ENCODE measurements at regions not wholly inside any gene's neighbourhood (a gene's known extent, or its start where the extent isn't known, plus 50 kb on each side); places are given as distances from the start of the nearest gene placed in this dataset.
"Not testable (repeated sequence)": the region's sequence is repeated elsewhere in the genome, so short reads cannot be mapped to it uniquely, and the experiment has no call there.

DNA sequence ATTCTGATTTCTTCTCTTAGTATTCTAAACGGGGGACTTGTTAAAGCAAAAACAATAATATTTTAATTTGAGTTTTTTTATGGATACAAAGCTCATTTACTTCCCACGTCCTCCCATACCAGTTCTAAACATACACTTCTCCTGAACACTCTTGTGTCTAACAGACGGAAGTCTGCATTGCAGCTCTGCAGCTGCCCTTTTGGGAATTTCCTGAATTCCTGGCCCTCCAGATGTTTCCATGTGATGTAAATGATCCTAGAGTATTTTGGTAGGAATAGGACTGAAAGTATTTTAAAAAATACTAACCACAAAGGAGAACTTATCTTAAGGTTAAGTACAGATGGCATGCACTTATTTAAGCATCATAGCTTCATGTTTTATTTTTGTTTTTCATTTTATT lies 886.7 kb downstream of the TBC1D32 start:
- no peaks in the 10 kb centered on the region for H3K27me3 ChIP-seq (ENCODE audit: control insufficient read depth, insufficient read depth, low read length)
- H3K9ac ChIP-seq (ENCODE audit: low read length): no peak overlapping the region
- no peaks in the 10 kb centered on the region for H3K36me3 ChIP-seq (ENCODE audit: control insufficient read depth, insufficient read depth, low read length)
- no peaks in the 10 kb centered on the region for H3K4me1 ChIP-seq (ENCODE audit: control insufficient read depth, insufficient read depth, low read length)
- H3K27ac ChIP-seq (ENCODE audit: low read depth, low read length): no peak overlapping the region
- no peak overlapping the region for H3K4me3 ChIP-seq (ENCODE audit: low read length)

DNA sequence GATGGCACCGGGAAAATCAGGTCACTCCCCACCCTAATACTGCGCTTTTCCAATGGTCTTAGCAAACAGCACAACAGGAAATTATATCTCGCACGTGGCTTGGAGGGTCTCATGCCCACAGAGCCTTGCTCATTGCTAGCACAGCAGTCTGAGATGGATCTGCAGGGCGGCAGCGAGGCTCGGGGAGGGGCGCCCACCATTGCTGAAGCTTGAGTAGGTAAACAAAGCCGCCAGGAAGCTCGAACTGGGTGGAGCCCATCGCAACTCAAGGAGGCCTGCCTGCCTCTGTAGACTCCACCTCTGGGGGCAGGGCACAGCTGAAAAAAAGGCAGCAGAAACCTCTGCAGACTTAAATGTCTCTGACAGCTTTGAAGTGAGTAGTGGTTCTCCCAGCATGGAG lies 901.4 kb downstream of the TBC1D32 start:
- not testable (repeated sequence) for H3K36me3 ChIP-seq (ENCODE audit: control insufficient read depth, insufficient read depth, low read length); H3K27me3 ChIP-seq (ENCODE audit: control insufficient read depth, insufficient read depth, low read length); H3K4me3 ChIP-seq (ENCODE audit: low read length); H3K4me1 ChIP-seq (ENCODE audit: control insufficient read depth, insufficient read depth, low read length); H3K9ac ChIP-seq (ENCODE audit: low read length); H3K27ac ChIP-seq (ENCODE audit: low read depth, low read length)

- no peak overlapping the region for H3K9ac ChIP-seq (ENCODE audit: low read length)
- H3K4me1 ChIP-seq (ENCODE audit: control insufficient read depth, insufficient read depth, low read length): no peaks in the 10 kb centered on the region
- H3K36me3 ChIP-seq (ENCODE audit: control insufficient read depth, insufficient read depth, low read length): no peaks in the 10 kb centered on the region
- H3K27ac ChIP-seq (ENCODE audit: low read depth, low read length): no peak overlapping the region
- H3K4me3 ChIP-seq (ENCODE audit: low read length): no peak overlapping the region
- no peaks in the 10 kb centered on the region for H3K27me3 ChIP-seq (ENCODE audit: control insufficient read depth, insufficient read depth, low read length)
Observed at GRCh38 chr6:120431841-120432240, 902.4 kb downstream of the TBC1D32 start.

DNA sequence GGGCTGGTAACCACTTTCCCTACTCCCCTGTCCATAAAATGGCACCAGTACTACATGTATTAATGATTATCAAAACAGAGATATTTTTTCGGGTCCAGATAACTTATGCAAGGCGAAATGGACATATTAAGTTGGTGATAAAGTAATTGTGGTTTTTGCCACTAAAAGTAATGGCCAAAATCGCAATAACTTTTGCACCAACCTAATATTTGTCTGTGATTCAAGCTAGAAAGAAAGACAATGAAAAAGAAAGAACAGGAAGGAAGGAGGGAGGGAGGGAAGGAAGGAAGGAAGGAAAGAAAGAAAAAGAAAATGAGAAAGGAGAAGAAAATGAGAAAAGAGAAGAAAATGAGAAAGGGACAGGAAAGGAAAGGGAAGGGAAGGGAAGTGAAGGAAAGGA lies 922.9 kb downstream of the TBC1D32 start:
- Histone ChIP-seq H3K27me3 (ENCODE audit: control insufficient read depth, insufficient read depth, low read length) (no peaks in the 10 kb centered on the region), H3K27ac (ENCODE audit: low read depth, low read length) (no peak overlapping the region), H3K4me1 (ENCODE audit: control insufficient read depth, insufficient read depth, low read length) (no peaks in the 10 kb centered on the region), H3K4me3 (ENCODE audit: low read length) (no peak overlapping the region), H3K9ac (ENCODE audit: low read length) (no peak overlapping the region), H3K36me3 (ENCODE audit: control insufficient read depth, insufficient read depth, low read length) (no peaks in the 10 kb centered on the region)

- Histone ChIP-seq H3K36me3 (ENCODE audit: control insufficient read depth, insufficient read depth, low read length) (no peaks in the 10 kb centered on the region), H3K27ac (ENCODE audit: low read depth, low read length) (no peak overlapping the region), H3K4me1 (ENCODE audit: control insufficient read depth, insufficient read depth, low read length) (no peaks in the 10 kb centered on the region), H3K27me3 (ENCODE audit: control insufficient read depth, insufficient read depth, low read length) (no peaks in the 10 kb centered on the region), H3K9ac (ENCODE audit: low read length) (no peak overlapping the region), H3K4me3 (ENCODE audit: low read length) (no peak overlapping the region)
Observed at GRCh38 chr6:120410586-120410985, 923.7 kb downstream of the TBC1D32 start.

GRCh38 chr6:120407696-120408095 lies 926.6 kb downstream of the TBC1D32 start:
- H3K4me1 ChIP-seq (ENCODE audit: control insufficient read depth, insufficient read depth, low read length): no peaks in the 10 kb centered on the region
- H3K4me3 ChIP-seq (ENCODE audit: low read length): no peak overlapping the region
- H3K9ac ChIP-seq (ENCODE audit: low read length): no peak overlapping the region
- H3K27ac ChIP-seq (ENCODE audit: low read depth, low read length): no peak overlapping the region
- H3K27me3 ChIP-seq (ENCODE audit: control insufficient read depth, insufficient read depth, low read length): no peaks in the 10 kb centered on the region
- H3K36me3 ChIP-seq (ENCODE audit: control insufficient read depth, insufficient read depth, low read length): no peaks in the 10 kb centered on the region

DNA sequence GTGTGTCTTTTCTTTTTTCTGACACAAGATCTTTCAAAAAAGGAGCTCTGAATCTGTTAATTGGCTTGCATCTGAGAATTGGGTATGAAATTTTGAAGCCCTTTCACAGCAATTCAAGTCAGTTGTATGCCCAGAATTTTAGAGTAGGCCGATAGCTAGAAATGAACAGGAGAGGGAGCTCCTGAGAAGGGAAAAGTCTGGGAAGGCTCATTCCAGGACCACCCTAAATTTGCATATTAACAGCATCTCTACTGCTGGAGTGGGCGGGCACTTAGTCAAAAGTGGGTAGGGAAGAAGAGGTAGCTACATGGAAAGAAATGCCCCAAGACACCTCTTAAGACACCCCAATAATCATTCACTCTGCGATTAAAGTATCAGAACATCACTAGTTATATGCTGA lies 928.3 kb downstream of the TBC1D32 start:
- Histone ChIP-seq H3K9ac (ENCODE audit: low read length) (no peak overlapping the region), H3K4me1 (ENCODE audit: control insufficient read depth, insufficient read depth, low read length) (no peaks in the 10 kb centered on the region), H3K4me3 (ENCODE audit: low read length) (no peak overlapping the region), H3K27me3 (ENCODE audit: control insufficient read depth, insufficient read depth, low read length) (no peaks in the 10 kb centered on the region), H3K36me3 (ENCODE audit: control insufficient read depth, insufficient read depth, low read length) (no peaks in the 10 kb centered on the region), H3K27ac (ENCODE audit: low read depth, low read length) (no peak overlapping the region)

DNA sequence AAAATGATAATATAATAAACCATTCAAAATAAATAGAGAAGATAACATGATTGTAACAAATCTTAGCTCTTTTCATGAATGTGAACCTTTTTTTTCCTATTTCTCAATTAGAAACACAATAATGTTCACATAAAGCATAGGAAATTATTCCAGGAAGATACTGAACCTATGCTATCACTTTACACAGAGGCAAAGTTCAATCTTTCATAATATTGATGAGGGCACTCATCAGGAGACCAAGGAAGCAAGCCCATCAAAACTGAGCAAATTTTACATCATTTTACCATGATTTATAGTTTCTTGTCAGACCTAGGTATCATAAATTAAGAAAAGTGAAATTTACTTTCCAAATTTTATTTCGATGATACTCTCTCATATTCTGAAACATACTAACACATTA lies 938.5 kb downstream of the TBC1D32 start:
- Histone ChIP-seq H3K36me3 (ENCODE audit: control insufficient read depth, insufficient read depth, low read length) (no peaks in the 10 kb centered on the region), H3K9ac (ENCODE audit: low read length) (no peak overlapping the region), H3K27ac (ENCODE audit: low read depth, low read length) (no peak overlapping the region), H3K4me3 (ENCODE audit: low read length) (no peak overlapping the region), H3K27me3 (ENCODE audit: control insufficient read depth, insufficient read depth, low read length) (no peaks in the 10 kb centered on the region), H3K4me1 (ENCODE audit: control insufficient read depth, insufficient read depth, low read length) (no peaks in the 10 kb centered on the region)

DNA sequence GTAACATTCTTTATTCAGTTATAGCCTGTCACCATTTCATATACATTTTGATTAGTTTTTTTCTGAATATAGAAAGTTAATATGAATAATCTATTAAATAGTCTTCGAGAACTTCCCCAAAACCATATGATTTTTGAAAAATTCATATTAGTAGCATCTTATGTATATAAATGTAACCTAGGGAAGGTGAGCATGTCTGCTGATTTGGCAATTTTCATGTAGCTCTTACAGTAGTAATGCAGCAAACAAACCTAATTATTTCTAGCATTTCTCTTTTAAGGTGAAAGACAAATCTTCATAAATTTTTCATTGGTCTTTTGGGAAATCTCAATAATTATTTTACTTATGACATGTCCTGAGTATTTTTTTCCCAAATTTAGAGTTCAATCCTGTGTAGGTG lies 939.0 kb downstream of the TBC1D32 start:
- Histone ChIP-seq H3K4me1 (ENCODE audit: control insufficient read depth, insufficient read depth, low read length) (no peaks in the 10 kb centered on the region), H3K36me3 (ENCODE audit: control insufficient read depth, insufficient read depth, low read length) (no peaks in the 10 kb centered on the region), H3K27me3 (ENCODE audit: control insufficient read depth, insufficient read depth, low read length) (no peaks in the 10 kb centered on the region), H3K9ac (ENCODE audit: low read length) (no peak overlapping the region), H3K4me3 (ENCODE audit: low read length) (no peak overlapping the region), H3K27ac (ENCODE audit: low read depth, low read length) (no peak overlapping the region)

GRCh38 chr6:120392941-120393340 lies 941.3 kb downstream of the TBC1D32 start:
- H3K4me3 ChIP-seq (ENCODE audit: low read length): no peak overlapping the region
- no peak overlapping the region for H3K27ac ChIP-seq (ENCODE audit: low read depth, low read length)

DNA sequence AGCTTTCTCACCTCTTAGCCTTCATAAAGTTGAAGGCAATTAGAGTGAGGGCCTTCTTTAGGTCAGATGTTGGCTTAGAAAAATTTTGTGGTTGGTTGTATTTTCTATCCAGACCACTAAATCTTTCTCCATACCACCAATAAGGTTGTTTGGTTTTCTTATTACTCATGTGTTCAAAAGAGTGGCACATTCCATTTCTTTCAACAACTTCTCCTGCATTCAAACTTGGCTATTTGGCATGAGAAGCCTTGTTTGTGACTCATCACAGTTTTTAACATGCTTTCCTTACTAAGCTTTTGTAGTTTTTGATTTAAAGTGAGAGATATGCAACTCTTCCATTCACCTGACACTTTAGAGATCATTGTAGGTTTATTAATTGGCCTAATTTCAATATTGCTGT lies 949.6 kb downstream of the TBC1D32 start:
- no peak overlapping the region for H3K9ac ChIP-seq (ENCODE audit: low read length)
- H3K27ac ChIP-seq (ENCODE audit: low read depth, low read length): no peak overlapping the region
- H3K4me3 ChIP-seq (ENCODE audit: low read length): no peak overlapping the region
- H3K27me3 ChIP-seq (ENCODE audit: control insufficient read depth, insufficient read depth, low read length): no peaks in the 10 kb centered on the region
- H3K36me3 ChIP-seq (ENCODE audit: control insufficient read depth, insufficient read depth, low read length): no peaks in the 10 kb centered on the region
- no peaks in the 10 kb centered on the region for H3K4me1 ChIP-seq (ENCODE audit: control insufficient read depth, insufficient read depth, low read length)

More at GRCh38 chr6:120392941-120393340, 941.3 kb downstream of the TBC1D32 start:
- Histone ChIP-seq H3K36me3 (ENCODE audit: control insufficient read depth, insufficient read depth, low read length) (no peaks in the 10 kb centered on the region), H3K9ac (ENCODE audit: low read length) (no peak overlapping the region), H3K4me1 (ENCODE audit: control insufficient read depth, insufficient read depth, low read length) (no peaks in the 10 kb centered on the region), H3K27me3 (ENCODE audit: control insufficient read depth, insufficient read depth, low read length) (no peaks in the 10 kb centered on the region)

DNA sequence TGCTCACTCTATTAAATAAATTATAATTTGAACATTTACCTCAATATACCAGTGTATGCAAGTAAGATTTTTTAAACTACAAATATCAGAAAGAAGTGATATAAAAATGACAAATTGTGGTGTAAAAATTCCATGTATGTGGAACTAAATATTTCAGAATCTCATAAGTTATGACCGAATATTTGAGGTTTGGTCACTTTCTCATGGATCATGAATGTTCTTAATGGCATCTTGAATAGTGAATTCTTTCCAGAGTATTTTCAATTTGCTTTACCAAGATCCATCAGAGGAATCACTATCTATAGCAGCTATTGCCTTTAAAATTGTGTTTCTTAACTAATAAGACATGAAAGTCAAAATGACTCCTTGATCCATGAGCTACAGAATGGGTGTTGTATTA lies 950.6 kb downstream of the TBC1D32 start:
- H3K4me1 ChIP-seq (ENCODE audit: control insufficient read depth, insufficient read depth, low read length): no peaks in the 10 kb centered on the region
- no peaks in the 10 kb centered on the region for H3K36me3 ChIP-seq (ENCODE audit: control insufficient read depth, insufficient read depth, low read length)
- H3K9ac ChIP-seq (ENCODE audit: low read length): no peak overlapping the region
- H3K27me3 ChIP-seq (ENCODE audit: control insufficient read depth, insufficient read depth, low read length): no peaks in the 10 kb centered on the region
- no peak overlapping the region for H3K27ac ChIP-seq (ENCODE audit: low read depth, low read length)
- H3K4me3 ChIP-seq (ENCODE audit: low read length): no peak overlapping the region

- no peaks in the 10 kb centered on the region for H3K4me1 ChIP-seq (ENCODE audit: control insufficient read depth, insufficient read depth, low read length)
- no peaks in the 10 kb centered on the region for H3K36me3 ChIP-seq (ENCODE audit: control insufficient read depth, insufficient read depth, low read length)
- no peak overlapping the region for H3K9ac ChIP-seq (ENCODE audit: low read length)
- H3K27ac ChIP-seq (ENCODE audit: low read depth, low read length): no peak overlapping the region
- no peaks in the 10 kb centered on the region for H3K27me3 ChIP-seq (ENCODE audit: control insufficient read depth, insufficient read depth, low read length)
- no peak overlapping the region for H3K4me3 ChIP-seq (ENCODE audit: low read length)
Observed at GRCh38 chr6:120378582-120379220, 955.6 kb downstream of the TBC1D32 start.

All from rectal smooth muscle tissue (tissue), 1 donor.